Fibroblast of lung (primary cell): ENCODE measurements at regions not wholly inside any gene's neighbourhood (a gene's known extent, or its start where the extent isn't known, plus 50 kb on each side); places are given as distances from the start of the nearest gene placed in this dataset.
A peak's percentile ranks its signal among the peaks of the same experiment; 100 is the strongest.

Source experiments
- DNase-seq, 2 donors: peaks; one replicate each; pipeline versions ENCODE4 v3.0.0 to v3.0.0-alpha.2; 2010; ENCODE audit warnings: low read depth in 2 of 2
- H2AFZ ChIP-seq: 2 replicates; pipeline ENCODE4 v1.5.1; 2012; ENCODE audit warnings: low read length, control low read depth, inconsistent platforms
- H3K27ac ChIP-seq: 2 replicates; pipeline ENCODE4 v1.5.1; 2011; ENCODE audit warnings: low read length, control low read depth; ENCODE audit not compliant: insufficient read depth
- H3K27me3 ChIP-seq: 2 replicates; pipeline ENCODE4 v1.5.1; 2011; ENCODE audit warnings: mild to moderate bottlenecking, low read length; ENCODE audit not compliant: control insufficient read depth, insufficient read depth
- H3K36me3 ChIP-seq: 2 replicates; pipeline ENCODE4 v1.5.1; 2011; ENCODE audit warnings: low read length; ENCODE audit not compliant: control insufficient read depth, insufficient read depth
- H3K4me1 ChIP-seq: 2 replicates; pipeline ENCODE4 v1.5.1; 2011; ENCODE audit warnings: low read length; ENCODE audit not compliant: control insufficient read depth, insufficient read depth; ENCODE audit errors: extremely low read depth
- H3K4me2 ChIP-seq: 2 replicates; pipeline ENCODE4 v1.5.1; 2011; ENCODE audit warnings: low read length, control low read depth; ENCODE audit not compliant: insufficient read depth; ENCODE audit errors: extremely low read depth
- H3K4me3 ChIP-seq, 4 experiments: fragments of 200-600 bp in 1 of 4; sonication (generic) in 1 of 4; replicated peaks in 1 of 4; 2 replicates each; pipeline ENCODE4 v1.5.1; 2011 to 2016; ENCODE audit warnings: low read length in 4 of 4, low read depth in 3 of 4, mild to moderate bottlenecking in 3 of 4, control low read depth in 2 of 4, inconsistent platforms in 1 of 4, mixed read lengths in 1 of 4; ENCODE audit not compliant: insufficient read depth in 1 of 4; ENCODE audit errors: control extremely low read depth in 1 of 4
- H3K79me2 ChIP-seq: 2 replicates; pipeline ENCODE4 v1.5.1; 2012; ENCODE audit warnings: mild to moderate bottlenecking, low read length, inconsistent platforms; ENCODE audit not compliant: control insufficient read depth, insufficient read depth
- H3K9ac ChIP-seq: 2 replicates; pipeline ENCODE4 v1.5.1; 2011; ENCODE audit warnings: mild to moderate bottlenecking, low read length, control low read depth; ENCODE audit not compliant: insufficient read depth
- H3K9me3 ChIP-seq: 2 replicates; pipeline ENCODE4 v1.5.1; 2012; ENCODE audit warnings: low read depth, low read length; ENCODE audit not compliant: control insufficient read depth, insufficient read depth
- H4K20me1 ChIP-seq: 2 replicates; pipeline ENCODE4 v1.5.1; 2011; ENCODE audit warnings: low read length; ENCODE audit not compliant: control insufficient read depth, insufficient read depth; ENCODE audit errors: extremely low read depth
- CTCF ChIP-seq, 2 donors: IDR thresholded peaks in 1 of 2; conservative IDR thresholded peaks in 1 of 2; 1 replicate in 1 of 2; 2 replicates in 1 of 2; pipeline ENCODE4 v1.5.1; 2011 to 2012; ENCODE audit warnings: low read length in 2 of 2, control low read depth in 1 of 2, inconsistent platforms in 1 of 2, low read depth in 1 of 2, mild to moderate bottlenecking in 1 of 2
- EZH2 ChIP-seq: IDR thresholded peaks from 2 replicates; pipeline ENCODE4 v1.5.1; 2012; ENCODE audit warnings: low read length, control low read depth, mild to moderate bottlenecking; ENCODE audit errors: missing control alignments

- no peaks in the 10 kb centered on the region for H3K36me3 ChIP-seq
- H3K4me2 ChIP-seq = no peak overlapping the region
- no peak overlapping the region for H3K27ac ChIP-seq
- no peak overlapping the region for H2AFZ ChIP-seq
- no peaks in the 10 kb centered on the region for H3K9me3 ChIP-seq
- TF ChIP-seq EZH2 (no peak), CTCF (conservative IDR thresholded peaks at IDR 0.05 in 1 of 2, IDR thresholded peaks at IDR 0.05 in 1 of 2; ENCODE audit: low read depth in 1 of 2, low read length in 2 of 2) (no peak)
- no peaks in the 10 kb centered on the region for H3K79me2 ChIP-seq
- peak; percentile 20 to 74 for DNase-seq
- H3K4me1 ChIP-seq = no peaks in the 10 kb centered on the region
- H3K9ac ChIP-seq = no peak overlapping the region
- no peaks in the 10 kb centered on the region for H3K27me3 ChIP-seq
- no peaks in the 10 kb centered on the region for H4K20me1 ChIP-seq
- H3K4me3 ChIP-seq = no peak overlapping the region
Observed at GRCh38 chr6:71205336-71205956, 83.2 kb upstream of the OGFRL1 start.

- no peaks in the 10 kb centered on the region for H3K9me3 ChIP-seq
- no peaks in the 10 kb centered on the region for H4K20me1 ChIP-seq
- TF ChIP-seq EZH2 = no peak
- TF ChIP-seq CTCF (conservative IDR thresholded peaks at IDR 0.05 in 1 of 2, IDR thresholded peaks at IDR 0.05 in 1 of 2; ENCODE audit: low read depth in 1 of 2, low read length in 2 of 2) = no peak
- no peak overlapping the region for H2AFZ ChIP-seq
- H3K4me2 ChIP-seq = no peak overlapping the region
- H3K36me3 ChIP-seq = no peaks in the 10 kb centered on the region
- no peak overlapping the region for H3K9ac ChIP-seq
- no peaks in the 10 kb centered on the region for H3K4me1 ChIP-seq
- H3K79me2 ChIP-seq = no peaks in the 10 kb centered on the region
- H3K4me3 ChIP-seq = no peak overlapping the region
- no peaks in the 10 kb centered on the region for H3K27me3 ChIP-seq
- DNase-seq = no peak
- H3K27ac ChIP-seq = no peak overlapping the region
Observed at GRCh38 chr6:71206089-71206488, 82.5 kb upstream of the OGFRL1 start.

GRCh38 chr6:71209206-71209605, 79.4 kb upstream of the OGFRL1 start:
- H3K27ac ChIP-seq = no peak overlapping the region
- H3K9me3 ChIP-seq = no peaks in the 10 kb centered on the region
- no peaks in the 10 kb centered on the region for H3K79me2 ChIP-seq
- no peaks in the 10 kb centered on the region for H3K36me3 ChIP-seq
- TF ChIP-seq CTCF (conservative IDR thresholded peaks at IDR 0.05 in 1 of 2, IDR thresholded peaks at IDR 0.05 in 1 of 2; ENCODE audit: low read depth in 1 of 2, low read length in 2 of 2) = no peak
- TF ChIP-seq EZH2 = no peak
- no peak overlapping the region for H3K4me3 ChIP-seq
- no peak overlapping the region for H2AFZ ChIP-seq
- no peak overlapping the region for H3K9ac ChIP-seq
- no peaks in the 10 kb centered on the region for H4K20me1 ChIP-seq
- H3K4me2 ChIP-seq = no peak overlapping the region
- no peaks in the 10 kb centered on the region for H3K27me3 ChIP-seq
- H3K4me1 ChIP-seq = no peaks in the 10 kb centered on the region
- DNase-seq = no peak
